ENCODE measurements at regions not wholly inside any gene's neighbourhood (a gene's known extent, or its start where the extent isn't known, plus 50 kb on each side); places are given as distances from the start of the nearest gene placed in this dataset.

DNA sequence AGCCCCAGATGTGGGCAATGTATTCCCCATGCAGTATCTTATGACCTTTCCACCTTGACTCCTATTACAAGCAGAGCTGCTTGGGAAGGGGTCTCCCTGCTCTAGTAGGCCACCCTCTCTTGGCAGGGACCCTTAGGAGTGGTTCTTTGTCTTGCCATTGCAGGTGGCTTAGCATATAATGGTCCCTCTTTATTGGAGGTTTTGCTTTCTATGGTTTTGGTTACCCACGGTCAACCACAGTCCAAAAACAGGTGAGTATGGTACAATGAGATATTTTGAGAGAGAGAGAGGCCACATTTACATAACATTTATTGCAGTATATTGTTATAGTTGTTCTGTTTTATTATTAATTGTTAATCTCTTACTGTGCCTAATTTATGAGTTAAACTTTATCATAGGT, 472.8 kb upstream of the ASIC2 start:
- no peak overlapping the region for H2BK15ac ChIP-seq (ENCODE audit: low read depth, low read length)
- H3K36me3 ChIP-seq (ENCODE audit: control insufficient read depth, insufficient read depth, low read length) = no peaks in the 10 kb centered on the region
- H4K8ac ChIP-seq (ENCODE audit: low read depth in 2 of 2, low read length in 2 of 2) = no peak overlapping the region
- no peak overlapping the region for H3K56ac ChIP-seq (ENCODE audit: extremely low read depth, insufficient read depth, low read length)
- H3K27me3 ChIP-seq (ENCODE audit: control insufficient read depth, insufficient read depth, low read length) = no peaks in the 10 kb centered on the region
- no peak overlapping the region for H4K91ac ChIP-seq (ENCODE audit: insufficient read depth, low read depth, low read length)
- no peak for ATAC-seq (ENCODE audit: low read depth)
- no peaks in the 10 kb centered on the region for H4K20me1 ChIP-seq (ENCODE audit: insufficient read depth, low read length)
- no peak overlapping the region for H3K4me2 ChIP-seq (ENCODE audit: low read depth, low read length)
- BruUV-seq (replicated peaks) = no TSS peak
- no peak overlapping the region for H2BK20ac ChIP-seq (ENCODE audit: low read depth, low read length)
- H2AK9ac ChIP-seq (replicated peaks; ENCODE audit: low read depth, low read length, poor library complexity) = no peak overlapping the region
- no peak overlapping the region for H2BK5ac ChIP-seq (ENCODE audit: low read depth, low read length, poor library complexity, severe bottlenecking)
- H3K4me1 ChIP-seq (ENCODE audit: control insufficient read depth, insufficient read depth, low read length) = no peaks in the 10 kb centered on the region
- WGBS, 2 experiments (ENCODE audit: extremely low coverage in 2 of 2, insufficient read length in 1 of 2) = no CpG with 5 or more reads among the region's 1 CpG
- no peak overlapping the region for H2AK5ac ChIP-seq (ENCODE audit: low read depth, low read length)
- no peak overlapping the region for H3K4ac ChIP-seq (ENCODE audit: low read depth, low read length)
- in situ Hi-C loops (cut with MboI; ENCODE audit: low sequenced_read_pairs) = loop anchor here (25.0 kb wide), 1 partner anchor 979 kb away; no protein-coding TSS in a partner anchor
- DNase-seq = no peak
- intact Hi-C loops (cut with micrococcal nuclease) = no loop called here
- no peak overlapping the region for H2BK120ac ChIP-seq (ENCODE audit: low read depth, low read length)
- no peak overlapping the region for H3K18ac ChIP-seq (ENCODE audit: low read depth, low read length)
- H3K9ac ChIP-seq (ENCODE audit: low read depth, low read length) = no peak overlapping the region
- no peak overlapping the region for H3K27ac ChIP-seq (ENCODE audit: insufficient read depth, low read length)
- H3K9me1 ChIP-seq (ENCODE audit: insufficient read depth, low read length) = no peaks in the 10 kb centered on the region
- H4K5ac ChIP-seq (ENCODE audit: low read depth, low read length) = no peak overlapping the region
- H3K9me3 ChIP-seq (ENCODE audit: control insufficient read depth, insufficient read depth, low read length) = no peaks in the 10 kb centered on the region
- no peak overlapping the region for H3K23ac ChIP-seq (ENCODE audit: low read depth, low read length)
- no peak overlapping the region for H2AFZ ChIP-seq (replicated peaks; ENCODE audit: low read length, poor library complexity)
- no peak overlapping the region for H3K4me3 ChIP-seq (ENCODE audit: insufficient read depth, low read depth, low read length)
- no peak for TF ChIP-seq RAD21 (IDR thresholded peaks at IDR 0.05; ENCODE audit: low read length)
- no peak for TF ChIP-seq CHD1 (IDR thresholded peaks at IDR 0.05; ENCODE audit: low read depth, low read length)
- TF ChIP-seq SMC3 (IDR thresholded peaks at IDR 0.05; ENCODE audit: low read depth, low read length) = no peak
- TF ChIP-seq, protein P1, sequence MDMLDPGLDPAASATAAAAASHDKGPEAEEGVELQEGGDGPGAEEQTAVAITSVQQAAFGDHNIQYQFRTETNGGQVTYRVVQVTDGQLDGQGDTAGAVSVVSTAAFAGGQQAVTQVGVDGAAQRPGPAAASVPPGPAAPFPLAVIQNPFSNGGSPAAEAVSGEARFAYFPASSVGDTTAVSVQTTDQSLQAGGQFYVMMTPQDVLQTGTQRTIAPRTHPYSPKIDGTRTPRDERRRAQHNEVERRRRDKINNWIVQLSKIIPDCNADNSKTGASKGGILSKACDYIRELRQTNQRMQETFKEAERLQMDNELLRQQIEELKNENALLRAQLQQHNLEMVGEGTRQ (IDR thresholded peaks at IDR 0.05; ENCODE audit: low read depth, low read length) = no peak
- TF ChIP-seq BHLHE40 (IDR thresholded peaks at IDR 0.05; ENCODE audit: low read depth, low read length) = no peak
- no peak for TF ChIP-seq FOS (IDR thresholded peaks at IDR 0.05; ENCODE audit: low read depth, low read length)
- TF ChIP-seq, protein P2, sequence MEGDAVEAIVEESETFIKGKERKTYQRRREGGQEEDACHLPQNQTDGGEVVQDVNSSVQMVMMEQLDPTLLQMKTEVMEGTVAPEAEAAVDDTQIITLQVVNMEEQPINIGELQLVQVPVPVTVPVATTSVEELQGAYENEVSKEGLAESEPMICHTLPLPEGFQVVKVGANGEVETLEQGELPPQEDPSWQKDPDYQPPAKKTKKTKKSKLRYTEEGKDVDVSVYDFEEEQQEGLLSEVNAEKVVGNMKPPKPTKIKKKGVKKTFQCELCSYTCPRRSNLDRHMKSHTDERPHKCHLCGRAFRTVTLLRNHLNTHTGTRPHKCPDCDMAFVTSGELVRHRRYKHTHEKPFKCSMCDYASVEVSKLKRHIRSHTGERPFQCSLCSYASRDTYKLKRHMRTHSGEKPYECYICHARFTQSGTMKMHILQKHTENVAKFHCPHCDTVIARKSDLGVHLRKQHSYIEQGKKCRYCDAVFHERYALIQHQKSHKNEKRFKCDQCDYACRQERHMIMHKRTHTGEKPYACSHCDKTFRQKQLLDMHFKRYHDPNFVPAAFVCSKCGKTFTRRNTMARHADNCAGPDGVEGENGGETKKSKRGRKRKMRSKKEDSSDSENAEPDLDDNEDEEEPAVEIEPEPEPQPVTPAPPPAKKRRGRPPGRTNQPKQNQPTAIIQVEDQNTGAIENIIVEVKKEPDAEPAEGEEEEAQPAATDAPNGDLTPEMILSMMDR (conservative IDR thresholded peaks at IDR 0.05; ENCODE audit: low read depth, low read length) = no peak
- no peak for TF ChIP-seq RFX5 (IDR thresholded peaks at IDR 0.05; ENCODE audit: low read depth, low read length)
- no peak for TF ChIP-seq NFE2L2 (IDR thresholded peaks at IDR 0.05; ENCODE audit: low read depth, low read length)
- TF ChIP-seq POLR2A (IDR thresholded peaks at IDR 0.05; ENCODE audit: low read depth, low read length) = no peak
- no peak for TF ChIP-seq CEBPB (IDR thresholded peaks at IDR 0.05; ENCODE audit: low read depth, low read length)
- TF ChIP-seq RCOR1 (IDR thresholded peaks at IDR 0.05; ENCODE audit: insufficient replicate concordance, low read length) = no peak
- TF ChIP-seq MAZ (IDR thresholded peaks at IDR 0.05; ENCODE audit: borderline replicate concordance, low read depth, low read length) = no peak
- TF ChIP-seq MXI1 (IDR thresholded peaks at IDR 0.05; ENCODE audit: borderline replicate concordance, low read depth, low read length) = no peak
- TF ChIP-seq, protein P3, sequence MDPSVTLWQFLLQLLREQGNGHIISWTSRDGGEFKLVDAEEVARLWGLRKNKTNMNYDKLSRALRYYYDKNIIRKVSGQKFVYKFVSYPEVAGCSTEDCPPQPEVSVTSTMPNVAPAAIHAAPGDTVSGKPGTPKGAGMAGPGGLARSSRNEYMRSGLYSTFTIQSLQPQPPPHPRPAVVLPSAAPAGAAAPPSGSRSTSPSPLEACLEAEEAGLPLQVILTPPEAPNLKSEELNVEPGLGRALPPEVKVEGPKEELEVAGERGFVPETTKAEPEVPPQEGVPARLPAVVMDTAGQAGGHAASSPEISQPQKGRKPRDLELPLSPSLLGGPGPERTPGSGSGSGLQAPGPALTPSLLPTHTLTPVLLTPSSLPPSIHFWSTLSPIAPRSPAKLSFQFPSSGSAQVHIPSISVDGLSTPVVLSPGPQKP (IDR thresholded peaks at IDR 0.05; ENCODE audit: borderline replicate concordance, low read depth, low read length) = no peak
- dilution Hi-C loops (cut with HindIII; ENCODE audit: low sequenced_read_pairs, unreplicated experiment) = no loop called here
- no peaks in the 10 kb centered on the region for H3K79me1 ChIP-seq (ENCODE audit: low read depth in 1 of 2, low read length in 2 of 2)
- ChIA-PET POLR2A (ENCODE audit: unreplicated experiment) (no interaction called here), CTCF (no interaction called here)
- no peak overlapping the region for H3K14ac ChIP-seq (replicated peaks; ENCODE audit: low read depth, low read length)

Measured in IMR-90 (cell line).